GM12892 (cell line): ENCODE measurements at regions not wholly inside any gene's neighbourhood (a gene's known extent, or its start where the extent isn't known, plus 50 kb on each side); places are given as distances from the start of the nearest gene placed in this dataset.

Experiments
- POLR2A ChIP-seq: IDR thresholded peaks from 2 replicates; pipeline ENCODE4 v1.6.1; 2011; ENCODE audit warnings: low read depth, low read length, control low read depth
- POLR2AphosphoS5 ChIP-seq: IDR thresholded peaks from 2 replicates; pipeline ENCODE4 v1.6.1; 2011; ENCODE audit warnings: low read depth, low read length, control low read depth

GRCh38 chr18:37659906-37660305 is 94.3 kb upstream of the CELF4 start:
- TF ChIP-seq POLR2A (no peak), POLR2AphosphoS5 (no peak)
